ENCODE measurements at regions not wholly inside any gene's neighbourhood (a gene's known extent, or its start where the extent isn't known, plus 50 kb on each side); places are given as distances from the start of the nearest gene placed in this dataset.

DNA sequence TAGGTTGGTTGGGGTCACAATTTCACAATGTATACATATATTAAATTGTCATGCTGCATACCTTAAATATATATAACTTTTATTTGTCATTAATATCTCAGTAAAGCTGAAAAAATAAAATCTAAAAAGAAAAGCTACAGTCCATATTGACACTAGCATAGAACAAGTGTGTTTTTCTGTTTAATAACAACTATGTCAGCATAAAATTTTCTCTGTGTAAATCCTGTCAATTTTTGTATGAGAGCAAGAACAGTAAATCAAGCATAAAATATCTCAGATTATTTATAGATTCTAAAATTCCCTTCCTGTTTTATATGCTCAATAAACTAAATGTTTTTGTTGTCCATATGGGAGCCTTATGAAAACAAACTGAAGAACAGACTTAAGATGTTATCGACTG lies 739.2 kb downstream of the MRPL39 start:
- TF ChIP-seq, protein P1, sequence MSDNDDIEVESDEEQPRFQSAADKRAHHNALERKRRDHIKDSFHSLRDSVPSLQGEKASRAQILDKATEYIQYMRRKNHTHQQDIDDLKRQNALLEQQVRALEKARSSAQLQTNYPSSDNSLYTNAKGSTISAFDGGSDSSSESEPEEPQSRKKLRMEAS (IDR thresholded peaks at IDR 0.05), result no peak
- TF ChIP-seq, protein P2, sequence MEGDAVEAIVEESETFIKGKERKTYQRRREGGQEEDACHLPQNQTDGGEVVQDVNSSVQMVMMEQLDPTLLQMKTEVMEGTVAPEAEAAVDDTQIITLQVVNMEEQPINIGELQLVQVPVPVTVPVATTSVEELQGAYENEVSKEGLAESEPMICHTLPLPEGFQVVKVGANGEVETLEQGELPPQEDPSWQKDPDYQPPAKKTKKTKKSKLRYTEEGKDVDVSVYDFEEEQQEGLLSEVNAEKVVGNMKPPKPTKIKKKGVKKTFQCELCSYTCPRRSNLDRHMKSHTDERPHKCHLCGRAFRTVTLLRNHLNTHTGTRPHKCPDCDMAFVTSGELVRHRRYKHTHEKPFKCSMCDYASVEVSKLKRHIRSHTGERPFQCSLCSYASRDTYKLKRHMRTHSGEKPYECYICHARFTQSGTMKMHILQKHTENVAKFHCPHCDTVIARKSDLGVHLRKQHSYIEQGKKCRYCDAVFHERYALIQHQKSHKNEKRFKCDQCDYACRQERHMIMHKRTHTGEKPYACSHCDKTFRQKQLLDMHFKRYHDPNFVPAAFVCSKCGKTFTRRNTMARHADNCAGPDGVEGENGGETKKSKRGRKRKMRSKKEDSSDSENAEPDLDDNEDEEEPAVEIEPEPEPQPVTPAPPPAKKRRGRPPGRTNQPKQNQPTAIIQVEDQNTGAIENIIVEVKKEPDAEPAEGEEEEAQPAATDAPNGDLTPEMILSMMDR (IDR thresholded peaks at IDR 0.05; ENCODE audit: low read depth, low read length, missing input control), result no peak
- no peak for TF ChIP-seq JUND (IDR thresholded peaks at IDR 0.05)
- no peak for TF ChIP-seq EGR1 (IDR thresholded peaks at IDR 0.05; ENCODE audit: low read depth in 2 of 2)
- TF ChIP-seq, protein P3, sequence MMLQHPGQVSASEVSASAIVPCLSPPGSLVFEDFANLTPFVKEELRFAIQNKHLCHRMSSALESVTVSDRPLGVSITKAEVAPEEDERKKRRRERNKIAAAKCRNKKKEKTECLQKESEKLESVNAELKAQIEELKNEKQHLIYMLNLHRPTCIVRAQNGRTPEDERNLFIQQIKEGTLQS (IDR thresholded peaks at IDR 0.05), result no peak
- TF ChIP-seq RAD21 (IDR thresholded peaks at IDR 0.05), result no peak
- TF ChIP-seq, protein P4, sequence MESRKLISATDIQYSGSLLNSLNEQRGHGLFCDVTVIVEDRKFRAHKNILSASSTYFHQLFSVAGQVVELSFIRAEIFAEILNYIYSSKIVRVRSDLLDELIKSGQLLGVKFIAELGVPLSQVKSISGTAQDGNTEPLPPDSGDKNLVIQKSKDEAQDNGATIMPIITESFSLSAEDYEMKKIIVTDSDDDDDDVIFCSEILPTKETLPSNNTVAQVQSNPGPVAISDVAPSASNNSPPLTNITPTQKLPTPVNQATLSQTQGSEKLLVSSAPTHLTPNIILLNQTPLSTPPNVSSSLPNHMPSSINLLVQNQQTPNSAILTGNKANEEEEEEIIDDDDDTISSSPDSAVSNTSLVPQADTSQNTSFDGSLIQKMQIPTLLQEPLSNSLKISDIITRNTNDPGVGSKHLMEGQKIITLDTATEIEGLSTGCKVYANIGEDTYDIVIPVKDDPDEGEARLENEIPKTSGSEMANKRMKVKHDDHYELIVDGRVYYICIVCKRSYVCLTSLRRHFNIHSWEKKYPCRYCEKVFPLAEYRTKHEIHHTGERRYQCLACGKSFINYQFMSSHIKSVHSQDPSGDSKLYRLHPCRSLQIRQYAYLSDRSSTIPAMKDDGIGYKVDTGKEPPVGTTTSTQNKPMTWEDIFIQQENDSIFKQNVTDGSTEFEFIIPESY (IDR thresholded peaks at IDR 0.05), result no peak
- no peak for TF ChIP-seq GABPA (IDR thresholded peaks at IDR 0.05 in 1 of 2, conservative IDR thresholded peaks at IDR 0.05 in 1 of 2)
- no peak for TF ChIP-seq HNF4A (conservative IDR thresholded peaks at IDR 0.05)
- TF ChIP-seq TAF1 (conservative IDR thresholded peaks at IDR 0.05), result no peak
- TF ChIP-seq YY1 (IDR thresholded peaks at IDR 0.05), result no peak
- TF ChIP-seq SP1 (IDR thresholded peaks at IDR 0.05), result no peak
- no peak for TF ChIP-seq RXRA (IDR thresholded peaks at IDR 0.05)
